ENCODE measurements at regions not wholly inside any gene's neighbourhood (a gene's known extent, or its start where the extent isn't known, plus 50 kb on each side); places are given as distances from the start of the nearest gene placed in this dataset.
"Not testable (repeated sequence)": the region's sequence is repeated elsewhere in the genome, so short reads cannot be mapped to it uniquely, and the experiment has no call there.

- no peak for DNase-seq (ENCODE audit: low spot score in 2 of 2, unreplicated experiment in 2 of 2)
- H3K9me3 Mint-ChIP-seq: peaks cover 22% of the 10 kb centered on the region
- H3K36me3 Mint-ChIP-seq: no peaks in the 10 kb centered on the region
- no peak overlapping the region for H3K4me3 Mint-ChIP-seq
- TF ChIP-seq CTCF (IDR thresholded peaks at IDR 0.05; ENCODE audit: unreplicated experiment): no peak
- no peak overlapping the region for H3K27ac Mint-ChIP-seq
- peaks cover 11% of the 10 kb centered on the region for H3K27me3 Mint-ChIP-seq (ENCODE audit: low read depth)
- no peaks in the 10 kb centered on the region for H3K4me1 Mint-ChIP-seq
Observed at GRCh38 chr20:54794874-54795273, 319.5 kb downstream of the DOK5 start.

- Mint-ChIP-seq H3K4me1 (no peaks in the 10 kb centered on the region), H3K36me3 (no peaks in the 10 kb centered on the region), H3K9me3 (peaks cover 24% of the 10 kb centered on the region), H3K27ac (no peak overlapping the region), H3K4me3 (no peak overlapping the region), H3K27me3 (ENCODE audit: low read depth) (peaks cover 11% of the 10 kb centered on the region)
- DNase-seq (ENCODE audit: low spot score in 2 of 2, unreplicated experiment in 2 of 2): no peak
- no peak for TF ChIP-seq CTCF (IDR thresholded peaks at IDR 0.05; ENCODE audit: unreplicated experiment)
Observed at GRCh38 chr20:54794110-54794509, 318.7 kb downstream of the DOK5 start.

GRCh38 chr20:54793291-54793992, 318.0 kb downstream of the DOK5 start:
- peaks cover 29% of the 10 kb centered on the region for H3K9me3 Mint-ChIP-seq
- DNase-seq (ENCODE audit: low spot score in 2 of 2, unreplicated experiment in 2 of 2): no peak
- no peak overlapping the region for H3K27ac Mint-ChIP-seq
- no peak overlapping the region for H3K4me3 Mint-ChIP-seq
- H3K27me3 Mint-ChIP-seq (ENCODE audit: low read depth): peaks cover 7% of the 10 kb centered on the region
- peaks cover under 1% of the 10 kb centered on the region for H3K36me3 Mint-ChIP-seq
- no peaks in the 10 kb centered on the region for H3K4me1 Mint-ChIP-seq
- TF ChIP-seq CTCF (IDR thresholded peaks at IDR 0.05; ENCODE audit: unreplicated experiment): no peak

GRCh38 chr20:54792688-54793087, 317.3 kb downstream of the DOK5 start:
- H3K36me3 Mint-ChIP-seq: peaks cover 2% of the 10 kb centered on the region
- no peak overlapping the region for H3K27ac Mint-ChIP-seq
- H3K4me1 Mint-ChIP-seq: no peaks in the 10 kb centered on the region
- no peak for TF ChIP-seq CTCF (IDR thresholded peaks at IDR 0.05; ENCODE audit: unreplicated experiment)
- no peak for DNase-seq (ENCODE audit: low spot score in 2 of 2, unreplicated experiment in 2 of 2)
- H3K4me3 Mint-ChIP-seq: no peak overlapping the region
- H3K27me3 Mint-ChIP-seq (ENCODE audit: low read depth): peaks cover 3% of the 10 kb centered on the region
- H3K9me3 Mint-ChIP-seq: peaks cover 32% of the 10 kb centered on the region

- H3K4me3 Mint-ChIP-seq: not testable (repeated sequence)
Observed at GRCh38 chr20:54788260-54788659, 312.9 kb downstream of the DOK5 start.

GRCh38 chr20:54782758-54783157, 307.4 kb downstream of the DOK5 start:
- DNase-seq (ENCODE audit: low spot score in 2 of 2, unreplicated experiment in 2 of 2); H3K9me3 Mint-ChIP-seq; H3K36me3 Mint-ChIP-seq; H3K27ac Mint-ChIP-seq; H3K4me1 Mint-ChIP-seq; H3K4me3 Mint-ChIP-seq; H3K27me3 Mint-ChIP-seq (ENCODE audit: low read depth): not testable (repeated sequence)

More at GRCh38 chr20:54788260-54788659, 312.9 kb downstream of the DOK5 start:
- H3K27me3 Mint-ChIP-seq (ENCODE audit: low read depth); H3K36me3 Mint-ChIP-seq; H3K4me1 Mint-ChIP-seq; DNase-seq (ENCODE audit: low spot score in 2 of 2, unreplicated experiment in 2 of 2); H3K27ac Mint-ChIP-seq: not testable (repeated sequence)
- H3K9me3 Mint-ChIP-seq: peaks cover 32% of the 10 kb centered on the region

- no peaks in the 10 kb centered on the region for H3K27me3 Mint-ChIP-seq (ENCODE audit: low read depth)
- H3K27ac Mint-ChIP-seq: no peak overlapping the region
- H3K4me1 Mint-ChIP-seq: peaks cover 9% of the 10 kb centered on the region
- no peak for DNase-seq (ENCODE audit: low spot score in 2 of 2, unreplicated experiment in 2 of 2)
- no peak overlapping the region for H3K4me3 Mint-ChIP-seq
- TF ChIP-seq CTCF (IDR thresholded peaks at IDR 0.05; ENCODE audit: unreplicated experiment): no peak
- no peaks in the 10 kb centered on the region for H3K9me3 Mint-ChIP-seq
- H3K36me3 Mint-ChIP-seq: no peaks in the 10 kb centered on the region
Observed at GRCh38 chr20:54774426-54774825, 299.0 kb downstream of the DOK5 start.

All from mesothelial cell of epicardium (in vitro differentiated cells).